Erythroblast (primary cell): ENCODE measurements at regions not wholly inside any gene's neighbourhood (a gene's known extent, or its start where the extent isn't known, plus 50 kb on each side); places are given as distances from the start of the nearest gene placed in this dataset.
"Not testable (repeated sequence)": the region's sequence is repeated elsewhere in the genome, so short reads cannot be mapped to it uniquely, and the experiment has no call there.

Experiments used
- DNase-seq, 2 experiments: peaks; one replicate each; lab custom pipeline; 2025; lab: John Stamatoyannopoulos, UW
- GATA1 ChIP-seq: IDR thresholded peaks from 2 replicates; pipeline ENCODE4 v1.6.1; 2011; ENCODE audit warnings: low read depth, mild to moderate bottlenecking, control low read depth, low read length, moderate library complexity
- POLR2A ChIP-seq: IDR thresholded peaks from 2 replicates; pipeline ENCODE4 v1.6.1; 2011; ENCODE audit warnings: mild to moderate bottlenecking, low read length

DNA sequence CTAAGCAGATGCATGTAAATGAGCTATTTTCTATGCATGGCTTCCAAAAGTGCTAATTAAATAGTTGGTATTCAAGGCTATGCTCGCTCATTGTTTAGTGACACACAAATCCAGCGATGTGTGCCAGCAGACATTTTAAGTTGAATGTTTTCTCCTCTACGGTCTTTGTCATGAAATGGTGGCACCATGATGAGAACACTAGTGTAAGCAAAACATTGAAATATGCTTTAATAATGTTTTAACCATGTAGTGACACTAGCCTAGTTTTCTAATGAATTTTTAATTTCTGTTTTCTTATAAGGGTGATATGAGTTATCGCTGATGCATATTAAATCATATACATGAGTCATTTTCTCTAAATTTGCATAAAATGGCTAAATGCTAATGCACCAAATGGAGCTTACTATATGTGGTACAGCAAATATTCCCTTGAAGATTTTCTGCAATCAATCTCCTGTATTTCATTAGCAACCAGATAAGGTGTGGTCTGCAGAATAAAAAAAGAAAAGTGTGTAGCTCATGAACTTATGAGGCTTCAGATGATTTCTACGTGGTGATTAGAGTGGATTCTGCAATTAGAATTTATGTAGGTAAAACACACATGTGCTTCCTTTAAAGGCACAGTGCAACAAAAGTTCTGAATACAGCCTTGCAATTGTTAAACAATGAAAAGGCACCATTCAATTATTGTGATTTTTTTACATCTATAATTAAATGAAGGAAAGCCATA lies 226.6 kb downstream of the MEF2C start:
- no peak for DNase-seq

DNA sequence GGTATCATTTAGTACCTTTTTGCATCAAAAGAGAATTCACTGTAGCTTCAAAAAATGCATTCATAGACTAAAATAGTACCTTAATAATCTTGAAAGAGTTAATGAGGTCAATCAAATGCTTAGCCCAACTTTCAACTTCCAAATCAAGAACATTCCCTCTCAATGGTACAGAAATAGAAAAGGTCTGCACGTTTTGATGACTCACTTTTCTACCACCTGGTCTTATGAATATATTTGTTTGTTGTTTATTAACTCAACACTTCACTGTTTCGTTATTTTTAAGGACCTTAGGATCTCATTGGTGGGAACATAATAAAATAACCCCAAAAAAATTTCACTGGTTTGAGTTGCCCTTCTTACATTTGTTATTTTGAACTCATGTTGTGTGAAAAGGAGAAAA lies 229.5 kb downstream of the MEF2C start:
- no peak for TF ChIP-seq POLR2A
- no peak for TF ChIP-seq GATA1

More for the DNA sequence above, 226.6 kb downstream of the MEF2C start:
- no peak for TF ChIP-seq POLR2A
- TF ChIP-seq GATA1, result no peak

DNA sequence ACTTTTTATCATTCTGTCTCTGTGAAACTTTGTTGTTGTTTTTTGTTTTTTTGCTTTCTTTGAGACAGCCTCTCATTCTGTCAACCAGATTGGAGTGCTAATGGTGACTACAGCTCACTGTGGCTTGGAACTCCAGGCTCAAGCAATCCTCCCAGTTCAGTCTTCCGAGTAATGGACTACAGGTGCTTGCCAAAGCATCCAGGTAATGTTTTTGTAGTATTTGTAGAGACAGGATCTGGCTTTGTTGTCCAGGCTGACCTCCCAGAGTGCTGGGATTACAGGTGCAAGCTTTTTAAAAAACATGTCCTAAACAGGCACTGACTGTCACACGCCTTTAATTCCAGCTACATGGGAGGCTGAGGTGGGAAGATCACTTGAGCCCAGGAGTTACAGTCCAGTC lies 235.1 kb downstream of the MEF2C start:
- TF ChIP-seq GATA1, result no peak
- TF ChIP-seq POLR2A, result no peak
- DNase-seq, result no peak

More for the DNA sequence above, 229.5 kb downstream of the MEF2C start:
- no peak for DNase-seq

DNA sequence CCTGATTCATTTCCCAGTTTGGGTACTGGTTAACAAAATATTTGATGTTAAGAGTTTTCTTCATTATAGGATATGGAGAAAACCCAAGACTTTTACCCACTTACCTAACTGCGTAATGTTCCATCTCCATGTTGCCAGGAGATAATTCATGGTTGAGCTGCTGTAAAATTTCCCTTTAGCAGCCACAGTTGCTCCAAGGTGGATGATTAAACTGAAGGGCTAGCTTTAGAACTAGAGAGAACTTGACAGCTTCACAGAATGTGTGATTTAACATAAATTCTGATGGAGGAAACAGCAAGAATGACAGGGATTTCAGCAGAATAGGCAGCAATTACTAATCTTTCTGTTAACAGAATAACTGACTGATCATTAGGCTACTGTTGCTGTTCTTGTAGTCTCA lies 236.1 kb downstream of the MEF2C start:
- no peak for DNase-seq
- TF ChIP-seq POLR2A, result no peak
- TF ChIP-seq GATA1, result no peak

DNA sequence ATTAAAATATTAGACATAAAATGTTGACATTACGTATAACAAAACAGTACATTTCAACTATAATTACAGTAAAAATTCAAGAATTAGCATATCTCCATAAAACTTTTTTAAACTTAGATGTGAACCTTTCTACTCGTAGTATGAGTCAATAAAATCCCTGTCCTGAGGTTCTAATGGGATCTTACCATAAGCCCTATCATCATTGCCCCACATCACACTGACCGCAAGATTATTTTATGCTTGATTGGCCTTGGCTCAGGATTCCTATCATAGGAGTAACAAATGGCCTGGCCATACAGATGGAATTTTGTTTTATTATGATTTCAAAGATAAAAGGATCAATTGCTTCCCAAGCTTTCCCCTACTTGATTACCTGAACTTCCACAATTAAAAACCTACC lies 238.3 kb downstream of the MEF2C start:
- TF ChIP-seq POLR2A (no peak), GATA1 (no peak)
- no peak for DNase-seq

DNA sequence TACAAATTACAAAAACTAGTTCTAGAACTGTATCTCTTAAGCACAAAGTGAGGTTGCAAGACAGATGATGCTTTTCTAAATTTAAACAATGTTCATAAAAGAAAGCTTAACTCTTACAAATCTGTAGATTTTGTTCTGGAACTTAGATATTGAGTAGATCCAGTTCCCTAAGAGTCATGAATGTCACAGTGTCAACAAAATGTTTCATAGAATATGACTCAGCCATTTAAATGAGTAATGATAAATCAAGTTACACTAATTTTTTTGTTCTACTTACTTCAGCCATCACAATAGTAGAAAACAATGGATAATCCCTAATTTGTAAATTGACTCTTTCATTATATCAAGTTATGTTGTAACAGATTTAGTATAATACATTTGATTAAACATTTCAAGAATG lies 239.7 kb downstream of the MEF2C start:
- TF ChIP-seq POLR2A, result no peak
- TF ChIP-seq GATA1, result no peak
- DNase-seq, result no peak

DNA sequence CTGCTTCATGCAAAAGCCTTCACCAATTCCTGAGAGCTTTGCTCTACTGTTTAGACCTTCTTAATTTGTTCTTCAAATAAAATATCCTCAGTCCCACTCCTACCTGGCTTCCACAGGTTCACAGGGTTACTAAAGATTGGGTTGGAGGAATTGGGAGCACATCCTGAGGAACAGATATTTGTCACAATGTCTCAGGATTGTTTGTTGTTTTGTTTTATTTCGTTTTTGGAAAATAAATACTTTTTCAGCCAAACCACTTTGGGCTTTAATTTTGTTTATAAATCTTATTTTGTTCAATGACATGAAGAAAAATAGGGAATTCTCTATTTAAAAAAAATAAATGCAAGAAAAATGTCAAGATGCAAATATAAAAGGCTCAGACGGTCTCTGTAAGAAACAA lies 249.0 kb downstream of the MEF2C start:
- TF ChIP-seq POLR2A (no peak), GATA1 (no peak)
- DNase-seq, result no peak

DNA sequence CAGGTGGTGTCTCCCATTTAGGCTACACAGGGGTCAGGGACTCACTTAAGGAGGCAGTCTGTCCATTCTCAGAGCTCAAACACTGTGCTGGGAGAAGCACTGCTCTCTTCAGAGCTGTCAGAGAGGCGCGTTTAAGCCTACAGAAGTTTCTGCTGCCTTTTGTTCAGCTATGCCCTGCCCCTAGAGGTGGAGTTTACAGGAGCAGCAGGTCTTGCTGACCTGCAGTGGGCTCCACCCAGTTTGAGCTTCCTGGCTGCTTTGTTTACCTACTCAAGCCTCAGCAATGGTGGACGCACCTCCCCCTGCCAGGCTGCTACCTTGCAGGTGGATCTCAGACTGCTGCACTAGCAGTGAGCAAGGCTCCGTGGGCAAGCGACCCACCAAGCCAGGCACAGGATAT lies 260.1 kb downstream of the MEF2C start:
- not testable (repeated sequence) for DNase-seq

DNA sequence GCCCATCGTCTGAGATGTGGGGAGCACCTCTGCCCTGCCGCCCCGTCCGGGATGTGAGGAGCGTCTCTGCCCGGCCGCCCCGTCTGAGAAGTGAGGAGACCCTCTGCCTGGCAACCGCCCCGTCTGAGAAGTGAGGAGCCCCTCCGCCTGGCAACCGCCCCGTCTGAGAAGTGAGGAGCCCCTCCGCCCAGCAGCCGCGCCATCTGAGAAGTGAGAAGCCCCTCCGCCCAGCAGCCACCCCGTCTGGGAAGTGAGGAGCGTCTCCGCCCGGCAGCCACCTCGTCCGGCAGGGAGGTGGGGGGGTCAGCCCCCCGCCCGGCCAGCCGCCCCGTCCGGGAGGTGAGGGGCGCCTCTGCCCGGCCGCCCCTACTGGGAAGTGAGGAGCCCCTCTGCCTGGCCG lies 267.2 kb downstream of the MEF2C start:
- not testable (repeated sequence) for DNase-seq

DNA sequence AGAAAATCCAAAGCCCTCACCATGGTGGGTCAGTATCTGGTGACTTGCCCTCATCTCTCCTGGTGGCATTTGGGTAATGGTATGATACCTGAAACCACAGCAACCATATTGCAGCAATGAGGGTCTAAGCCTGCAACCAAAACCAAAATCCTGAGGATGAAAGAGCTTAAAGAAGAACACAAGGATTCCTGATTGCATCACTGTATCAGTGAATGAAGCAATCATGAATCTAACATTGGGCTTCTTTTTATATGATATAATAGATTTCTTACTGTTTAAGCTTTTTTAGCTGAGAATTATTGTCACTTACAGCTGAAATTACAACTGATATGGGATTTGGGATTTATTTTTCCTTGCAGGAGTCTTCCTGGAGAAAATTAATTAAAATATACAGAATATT lies 269.9 kb downstream of the MEF2C start:
- DNase-seq, result no peak
- no peak for TF ChIP-seq GATA1
- no peak for TF ChIP-seq POLR2A

DNA sequence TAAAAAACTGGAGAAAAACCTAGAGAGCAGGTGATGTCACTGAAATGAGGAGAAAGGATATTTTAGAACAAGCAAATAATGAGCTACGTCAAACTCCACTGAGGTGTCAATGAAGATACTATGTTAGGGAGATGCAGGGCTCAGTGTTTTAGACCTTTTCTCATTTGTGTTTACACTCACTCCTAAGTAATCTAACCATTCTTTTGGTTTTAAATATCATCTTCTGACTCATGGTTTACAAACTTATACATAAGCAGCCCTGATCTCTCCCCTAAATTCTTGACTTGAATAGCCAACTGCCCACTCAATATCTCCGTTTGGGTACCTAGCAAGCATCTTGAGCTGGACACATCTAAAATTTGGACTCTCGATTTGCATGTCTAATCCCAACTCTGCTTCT lies 272.4 kb downstream of the MEF2C start:
- no peak for DNase-seq

DNA sequence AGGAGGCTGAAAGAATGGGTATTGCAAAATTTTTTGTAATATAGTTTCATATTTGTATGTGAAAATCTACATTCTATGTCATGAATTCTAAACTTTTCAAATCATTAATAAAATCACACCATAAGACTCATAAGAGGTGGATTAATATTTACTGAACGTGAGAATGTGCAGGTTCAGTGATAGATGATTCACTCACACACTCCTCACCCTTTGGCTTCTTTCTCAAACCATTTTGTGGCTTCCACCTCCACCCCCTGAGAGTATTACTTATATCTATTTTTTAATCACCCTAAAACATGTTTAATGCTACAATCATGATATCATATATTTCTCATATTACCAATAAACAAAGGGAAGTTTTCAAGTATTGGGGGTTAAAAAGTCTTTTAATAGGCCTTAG lies 275.5 kb downstream of the MEF2C start:
- DNase-seq, result no peak
- TF ChIP-seq POLR2A (no peak), GATA1 (no peak)

More for the DNA sequence above, 272.4 kb downstream of the MEF2C start:
- TF ChIP-seq GATA1 (no peak), POLR2A (no peak)

DNA sequence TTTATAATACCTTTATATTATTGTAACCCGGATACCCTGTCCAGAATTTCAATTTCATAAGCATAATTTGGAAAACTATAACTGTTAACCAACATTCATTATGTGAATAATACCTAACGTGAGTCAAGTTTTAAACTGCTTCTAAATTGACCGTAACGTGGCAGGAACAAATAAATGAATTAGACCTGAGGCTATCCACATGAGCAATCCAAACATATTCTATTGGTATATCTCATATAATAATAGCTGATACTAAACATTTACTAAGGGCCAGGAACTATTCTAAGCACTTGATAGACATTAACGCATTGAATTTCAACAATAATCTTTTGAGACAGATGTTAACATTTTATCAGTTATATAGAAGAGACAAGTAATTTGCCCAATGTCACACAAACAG lies 276.4 kb downstream of the MEF2C start:
- TF ChIP-seq POLR2A, result no peak
- TF ChIP-seq GATA1, result no peak
- no peak for DNase-seq

DNA sequence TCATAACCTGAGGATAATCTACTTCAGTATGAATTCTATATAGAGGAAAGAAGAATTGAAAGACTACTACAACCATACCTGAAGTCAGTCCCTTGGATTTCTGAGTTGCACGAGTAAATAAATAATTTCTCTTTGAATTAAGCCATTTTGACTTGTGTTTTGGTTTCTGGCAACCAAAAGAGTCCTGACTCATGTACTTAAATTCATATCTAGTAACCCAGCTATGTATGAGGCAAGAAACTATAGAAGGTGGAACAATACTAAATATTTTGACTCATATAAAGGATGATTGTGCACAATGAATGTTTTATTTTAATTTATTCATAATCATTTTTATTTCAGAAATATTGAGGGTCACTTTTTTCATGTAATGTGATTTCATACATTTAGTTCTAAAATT lies 276.8 kb downstream of the MEF2C start:
- DNase-seq, result no peak
- TF ChIP-seq GATA1 (no peak), POLR2A (no peak)

DNA sequence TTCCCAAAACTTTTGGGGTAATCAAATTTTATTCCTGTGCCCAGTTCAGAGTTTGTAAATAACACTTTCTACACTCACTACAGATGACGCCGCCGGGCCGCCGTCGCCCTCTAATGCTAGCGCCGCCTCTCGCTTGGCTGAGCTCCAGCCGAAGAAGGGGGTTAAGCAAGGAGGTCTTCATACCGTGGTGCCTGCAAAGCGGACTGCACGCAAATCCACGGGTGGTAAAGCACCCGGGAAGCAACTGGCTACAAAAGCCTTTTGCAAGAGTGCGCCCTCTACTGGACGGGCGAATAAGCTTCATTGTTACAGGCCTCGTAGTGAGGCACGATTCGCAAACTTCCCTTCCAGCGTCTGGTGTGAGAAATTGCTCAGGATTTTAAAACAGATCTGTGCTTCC lies 280.4 kb downstream of the MEF2C start:
- TF ChIP-seq GATA1 (no peak), POLR2A (no peak)
- peak; percentile 42 to 67 for DNase-seq
